Fibroblast of skin of back (primary cell): ENCODE measurements at regions not wholly inside any gene's neighbourhood (a gene's known extent, or its start where the extent isn't known, plus 50 kb on each side); places are given as distances from the start of the nearest gene placed in this dataset.
"Not testable (repeated sequence)": the region's sequence is repeated elsewhere in the genome, so short reads cannot be mapped to it uniquely, and the experiment has no call there.

Experiments used
- DNase-seq: peaks from one replicate; pipeline ENCODE4 v3.0.0-alpha.2; 2013

DNA sequence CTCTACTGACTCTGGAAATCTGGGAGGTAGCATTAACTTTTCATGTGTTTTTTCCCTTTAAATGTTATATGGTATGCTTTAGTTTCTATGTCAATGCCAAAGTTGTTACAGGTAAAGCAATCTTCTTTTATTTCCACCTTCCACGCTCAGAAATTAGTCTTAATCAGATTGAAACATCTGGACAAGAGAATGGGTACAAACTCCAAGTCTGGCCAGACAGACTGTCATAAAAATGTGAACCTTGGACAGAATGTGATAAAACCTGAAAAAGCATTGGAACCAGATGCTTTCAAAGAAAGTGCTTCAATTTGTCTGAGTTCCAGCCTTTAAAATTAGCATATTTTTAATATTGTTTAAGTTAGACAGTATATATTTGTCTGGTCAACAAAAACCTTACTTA, 110.7 kb upstream of the P2RY1 start:
- no peak for DNase-seq

DNA sequence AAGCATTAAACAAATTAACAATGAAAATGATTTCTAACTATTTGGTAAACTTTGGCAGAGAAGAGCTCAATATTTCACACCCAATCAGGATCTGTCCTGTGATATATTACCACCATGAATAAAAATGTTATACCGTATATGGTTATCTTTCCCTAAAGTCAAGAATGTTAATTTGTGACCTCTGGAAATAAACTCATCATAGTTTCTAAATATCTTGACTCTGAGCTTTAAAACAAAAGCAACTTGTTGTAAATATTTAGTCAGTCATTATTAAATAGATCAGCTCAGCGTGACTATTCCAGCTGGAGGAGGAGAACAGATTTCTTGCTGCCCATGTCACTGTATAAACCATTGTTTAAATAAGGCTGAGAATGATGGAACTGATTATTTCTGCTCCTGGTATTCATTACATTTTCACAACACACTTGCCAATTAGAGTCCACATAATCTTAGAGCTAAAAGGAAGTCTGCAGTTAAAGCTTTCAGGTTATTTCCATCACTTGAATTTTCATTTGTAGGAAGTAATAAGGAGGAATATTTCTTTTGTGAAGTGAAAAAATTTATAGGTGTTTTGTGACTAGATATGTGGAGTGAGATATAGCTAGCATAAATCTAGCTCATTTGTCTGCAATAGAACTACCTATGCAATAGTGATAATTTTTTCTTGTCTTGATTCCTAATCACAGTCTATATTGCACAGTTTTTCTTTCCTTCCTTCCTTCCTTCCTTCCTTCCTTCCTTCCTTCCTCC, 106.5 kb upstream of the P2RY1 start:
- DNase-seq: no peak

DNA sequence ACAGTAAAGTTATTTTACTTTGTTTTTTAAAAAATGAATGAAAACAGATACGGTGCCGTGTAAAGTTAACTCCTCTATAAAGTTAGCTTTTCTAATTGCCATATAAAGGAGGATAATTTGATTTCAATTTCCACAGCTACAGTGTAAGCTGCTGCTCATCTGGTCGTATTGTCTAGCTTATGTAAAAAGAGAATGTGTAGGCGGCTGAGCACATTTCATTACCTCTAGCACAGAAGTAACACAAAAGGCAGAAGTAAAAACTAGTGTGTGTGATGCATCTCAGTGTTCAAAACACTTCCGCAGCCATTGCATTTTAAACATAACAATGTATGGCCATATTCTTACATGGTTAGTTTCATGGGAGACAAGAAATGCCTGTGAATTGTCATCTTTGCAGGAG, 105.0 kb upstream of the P2RY1 start:
- DNase-seq: no peak

DNA sequence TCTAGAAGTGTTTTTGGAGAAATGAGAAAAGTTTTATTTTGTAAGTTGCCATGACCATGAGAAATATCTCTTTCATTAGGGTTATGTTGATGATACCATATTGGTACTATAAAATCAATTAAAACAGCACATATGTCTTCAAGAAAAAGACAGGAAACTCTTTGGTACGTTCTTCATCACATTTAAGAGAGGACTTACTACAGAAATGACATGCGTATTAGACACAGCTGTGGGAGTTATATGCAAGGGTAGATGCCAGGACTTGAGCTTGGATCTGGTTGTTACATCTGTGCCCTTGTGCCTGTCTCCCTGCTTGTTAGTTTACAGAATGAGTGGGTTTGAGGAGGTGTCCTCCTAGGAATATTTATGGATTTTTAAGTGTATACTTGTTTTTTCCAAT, 103.4 kb upstream of the P2RY1 start:
- DNase-seq: no peak

DNA sequence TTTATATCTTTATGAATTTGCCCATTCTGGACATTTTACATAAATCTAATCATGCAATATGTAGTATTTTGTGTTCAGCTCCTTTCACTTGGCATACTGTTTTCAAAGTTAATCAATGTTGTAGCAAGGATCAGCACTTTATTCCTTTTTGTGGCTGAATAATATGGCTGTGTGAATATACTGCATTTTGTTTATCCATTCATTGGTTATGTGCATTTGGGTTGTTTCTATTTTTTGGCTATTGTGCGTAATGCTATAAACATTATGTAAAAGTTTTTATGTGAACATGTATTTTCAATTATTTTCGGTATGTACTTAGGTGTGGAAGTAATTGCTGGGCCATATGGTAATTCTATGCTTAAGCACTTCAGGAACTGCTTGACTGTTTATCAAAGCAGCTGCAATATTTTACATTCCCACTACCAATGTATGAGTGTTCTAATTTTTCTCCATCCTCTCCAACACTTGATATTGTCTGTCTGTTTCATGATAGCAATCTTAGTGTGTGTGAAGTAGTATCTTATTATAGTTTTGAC, 101.3 kb upstream of the P2RY1 start:
- no peak for DNase-seq

DNA sequence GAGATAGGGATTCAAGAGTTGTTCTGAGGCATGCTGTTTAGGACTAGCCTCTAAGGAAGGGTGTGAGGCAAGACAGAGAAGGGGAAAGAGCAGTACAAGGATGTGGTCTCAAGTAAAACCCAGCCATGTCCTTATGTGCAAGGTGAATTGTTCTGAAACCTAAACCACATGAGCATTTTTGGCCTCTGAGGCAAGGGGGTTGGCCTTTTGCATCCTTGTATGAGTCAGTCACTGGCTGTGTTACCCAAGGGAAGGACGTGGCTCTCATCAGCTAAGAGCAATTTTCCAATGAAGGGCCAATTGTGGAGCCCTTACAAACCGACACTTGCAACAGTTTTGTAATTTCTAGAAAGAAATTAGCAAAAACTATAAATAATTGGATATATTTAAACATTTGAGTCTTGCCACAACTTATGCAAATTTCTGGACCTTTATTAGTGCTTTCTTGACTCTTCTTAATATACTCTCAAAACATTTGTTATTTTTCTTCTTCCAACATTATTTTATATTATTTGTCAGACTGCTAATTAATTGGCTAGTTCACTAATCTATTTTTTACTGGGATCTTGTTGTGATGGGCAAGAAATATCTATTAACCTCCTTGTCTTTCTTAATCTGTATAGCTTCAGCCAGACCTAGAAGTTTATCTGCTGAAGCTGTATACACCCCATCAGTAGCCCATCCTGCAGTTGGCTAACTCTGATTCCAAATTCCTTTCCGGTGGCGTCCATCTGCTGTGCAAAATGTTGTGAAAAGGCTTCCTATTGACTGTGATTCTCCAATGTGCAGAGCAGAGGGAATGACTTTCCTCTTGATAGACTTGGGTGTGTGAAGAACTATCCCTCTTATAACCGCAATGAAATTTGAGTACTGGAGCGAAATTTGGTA, 97.7 kb upstream of the P2RY1 start:
- peak; percentile 49 for DNase-seq

DNA sequence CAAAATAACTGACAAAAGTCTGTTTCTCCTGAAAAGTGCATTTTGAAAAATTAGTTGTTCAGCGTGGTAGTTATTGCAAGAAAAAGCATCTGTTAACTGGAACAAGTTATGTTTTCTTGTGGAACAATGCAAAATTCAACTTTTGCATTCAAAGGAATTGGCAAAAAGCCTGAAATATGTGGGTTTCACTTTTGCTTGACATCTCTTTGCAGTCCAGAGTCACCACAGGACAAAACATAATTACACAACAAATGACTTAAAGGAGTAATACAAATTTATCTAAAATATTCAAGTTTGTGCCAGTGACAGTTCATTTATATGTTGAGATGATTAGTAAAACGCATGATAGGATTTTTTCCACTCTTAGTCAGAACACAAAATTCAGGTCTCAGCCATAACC, 96.3 kb upstream of the P2RY1 start:
- DNase-seq: peak; percentile 1

DNA sequence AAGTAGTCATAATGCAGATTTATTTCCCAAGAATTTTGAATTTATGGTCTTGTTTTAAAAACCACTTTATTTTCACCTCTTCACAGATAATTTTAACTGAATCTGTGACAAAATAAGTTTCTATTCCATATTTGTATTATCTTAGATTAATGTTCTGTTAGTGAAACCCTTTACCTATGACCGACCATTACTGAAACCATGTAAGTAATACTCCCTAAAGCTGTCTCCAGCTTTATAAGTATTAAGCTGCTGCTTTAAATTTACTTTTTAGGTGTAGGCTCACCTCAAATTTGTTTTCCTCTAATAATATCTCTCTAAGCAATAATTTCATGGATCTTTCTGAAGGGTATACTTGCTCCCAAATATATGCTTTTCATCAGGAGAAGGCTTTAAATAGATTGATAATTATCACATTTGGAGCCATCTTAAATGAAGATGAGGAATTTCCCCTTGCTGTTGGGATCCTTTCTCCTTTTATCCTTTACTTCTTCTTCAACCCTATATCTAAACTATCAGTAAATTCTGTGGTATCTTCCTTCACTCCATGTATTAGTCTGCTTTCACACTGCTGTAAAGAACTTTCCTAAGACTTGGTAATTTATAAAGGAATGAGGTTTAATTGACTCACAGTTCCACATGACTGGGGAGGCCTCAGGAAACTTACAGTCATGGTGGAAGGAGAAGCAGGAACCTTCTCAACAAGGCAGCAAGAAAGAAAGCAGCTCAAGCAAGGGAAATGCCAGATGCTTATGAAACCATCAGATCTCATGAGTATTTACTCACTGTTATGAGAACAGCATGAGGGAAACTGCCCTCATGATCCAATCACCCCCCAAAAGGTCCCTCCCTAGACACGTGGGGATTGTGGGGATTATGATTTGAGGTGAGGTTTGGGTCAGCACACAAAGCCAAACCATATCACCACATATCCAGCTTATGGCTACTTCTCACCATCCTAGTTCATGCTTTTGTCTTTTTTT, 92.3 kb upstream of the P2RY1 start:
- no peak for DNase-seq

DNA sequence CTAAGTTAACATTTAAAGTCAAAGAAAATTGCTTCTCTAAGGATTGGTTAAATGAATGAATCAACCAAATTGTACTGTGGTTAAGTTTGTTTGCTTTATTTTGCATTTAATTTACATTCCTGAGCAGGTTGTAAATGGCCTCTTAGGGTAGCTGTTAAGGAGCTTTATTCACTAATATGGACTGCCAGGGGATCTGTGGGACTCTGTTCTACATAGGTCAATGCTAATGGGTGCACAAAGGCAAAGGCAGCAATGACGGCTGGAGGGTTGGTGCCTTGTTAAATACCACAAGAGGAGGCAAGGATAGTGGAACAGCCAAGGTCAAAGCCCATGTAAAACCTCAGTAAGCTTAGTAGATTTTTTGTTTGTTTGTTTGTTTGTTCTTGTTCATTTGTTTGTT, 89.3 kb upstream of the P2RY1 start:
- no peak for DNase-seq

DNA sequence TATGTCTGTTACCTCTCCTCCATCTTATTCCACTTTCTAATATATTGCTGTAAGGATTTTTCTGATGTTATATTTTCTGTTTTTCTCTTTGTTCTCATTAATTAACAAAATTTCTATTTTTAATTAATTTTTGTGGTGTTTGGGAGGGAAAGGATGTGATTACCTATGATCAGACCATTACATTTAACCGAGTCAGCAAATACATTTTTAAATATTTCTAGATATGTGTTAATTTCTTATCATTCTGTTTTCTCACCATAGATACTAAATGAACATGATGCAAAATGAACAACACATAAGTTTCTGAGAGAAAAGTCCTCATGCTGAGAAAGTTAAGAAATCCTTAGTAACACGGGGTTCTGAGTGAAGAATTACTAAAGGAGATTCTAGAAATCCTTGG, 80.6 kb upstream of the P2RY1 start:
- DNase-seq: no peak

DNA sequence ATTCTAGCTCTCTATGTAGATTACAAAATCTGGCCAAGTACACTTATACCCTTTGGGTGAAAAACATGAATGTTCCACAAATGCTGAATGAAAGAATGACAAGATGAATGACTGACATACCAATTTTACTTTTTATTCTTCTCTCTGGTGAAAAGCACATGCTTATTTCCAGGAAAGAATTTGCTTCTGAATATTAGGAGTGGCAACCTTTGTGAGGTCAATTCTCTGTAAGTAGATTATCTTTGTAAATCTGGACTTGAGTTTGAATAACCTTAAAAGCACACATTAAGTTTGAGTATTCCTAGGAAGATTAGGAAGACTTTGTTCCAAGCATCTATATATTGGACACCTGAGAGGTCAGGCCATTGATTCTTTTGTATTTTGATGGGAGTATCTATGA, 78.1 kb upstream of the P2RY1 start:
- no peak for DNase-seq

DNA sequence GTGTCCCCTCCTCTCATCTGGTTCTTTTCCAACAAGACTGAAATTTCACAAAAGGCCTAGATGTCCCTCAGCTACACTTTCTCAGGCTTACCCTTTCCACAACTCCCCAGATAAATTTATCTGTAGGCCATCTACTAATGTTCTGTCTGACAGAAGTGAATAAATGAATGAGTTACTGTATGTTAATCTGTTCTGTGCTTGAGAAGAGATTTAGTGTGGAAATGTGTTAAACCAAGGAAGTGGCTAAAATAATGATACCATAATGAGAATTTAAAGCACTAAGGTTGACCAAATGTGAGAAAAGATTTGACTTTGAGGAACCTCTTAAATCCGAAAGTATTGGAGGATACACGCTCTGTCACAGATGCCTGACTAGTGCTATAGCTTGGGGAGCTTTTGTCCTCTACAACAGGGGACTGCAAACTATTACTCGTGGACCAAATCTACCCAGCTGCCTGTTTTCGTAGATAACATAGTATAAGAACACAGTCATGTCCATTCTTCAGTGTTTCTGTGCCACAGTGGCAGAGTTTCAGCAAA, 74.8 kb upstream of the P2RY1 start:
- no peak for DNase-seq

DNA sequence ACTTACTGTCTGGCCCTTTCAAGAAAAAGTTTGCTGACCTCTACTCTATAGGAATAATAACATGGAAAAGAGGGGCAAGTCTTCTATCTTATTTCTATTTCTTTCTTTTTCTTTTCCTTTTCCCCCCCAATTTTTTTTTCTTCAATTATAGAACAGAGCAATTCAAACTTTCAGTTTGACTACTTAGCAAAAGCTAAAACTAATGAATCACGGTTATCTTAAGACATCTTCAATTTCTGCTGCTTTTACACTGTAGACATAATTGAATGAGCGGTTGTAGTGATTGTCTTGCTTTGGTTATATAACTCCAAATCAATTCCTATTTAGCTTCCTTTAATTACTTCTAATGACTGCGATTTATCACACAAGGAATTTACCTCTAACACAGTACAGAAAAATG, 74.3 kb upstream of the P2RY1 start:
- DNase-seq: no peak

DNA sequence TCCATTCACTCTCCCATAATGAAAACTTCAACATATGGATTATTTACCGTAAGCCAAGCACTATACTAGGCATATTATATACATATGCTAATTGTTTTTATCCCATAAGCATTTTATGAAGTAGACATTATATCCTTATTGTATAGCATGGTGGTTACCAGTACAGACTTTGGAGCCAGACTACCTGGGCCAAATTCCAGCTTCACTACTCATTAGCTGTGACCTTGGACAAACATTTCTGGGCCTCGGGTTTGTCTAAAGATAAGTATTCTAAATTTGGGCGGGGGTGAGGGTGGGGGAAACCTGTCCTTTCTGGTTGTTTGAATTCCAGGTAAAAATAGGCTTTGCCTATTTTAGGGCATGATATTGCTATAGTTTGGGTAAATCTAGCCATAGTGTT, 66.5 kb upstream of the P2RY1 start:
- DNase-seq: no peak

DNA sequence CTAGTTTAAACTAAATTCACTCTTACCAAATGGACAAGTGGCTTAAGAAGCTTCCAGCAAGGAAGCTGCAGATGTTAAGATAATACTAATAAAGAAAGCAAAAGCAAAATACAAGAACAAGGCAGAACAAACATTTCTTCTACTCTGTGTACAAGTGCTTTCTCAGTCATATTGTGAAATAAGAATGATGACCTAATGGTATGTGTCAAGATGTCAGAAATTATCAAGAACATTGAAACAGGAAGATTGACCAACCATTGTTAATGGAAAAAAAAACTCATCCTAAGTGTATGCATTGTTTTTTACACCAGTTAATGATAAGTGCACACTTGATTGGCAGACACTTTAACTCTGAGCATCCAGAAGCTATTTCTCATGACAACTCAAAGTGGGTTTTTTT, 65.4 kb upstream of the P2RY1 start:
- DNase-seq: no peak

DNA sequence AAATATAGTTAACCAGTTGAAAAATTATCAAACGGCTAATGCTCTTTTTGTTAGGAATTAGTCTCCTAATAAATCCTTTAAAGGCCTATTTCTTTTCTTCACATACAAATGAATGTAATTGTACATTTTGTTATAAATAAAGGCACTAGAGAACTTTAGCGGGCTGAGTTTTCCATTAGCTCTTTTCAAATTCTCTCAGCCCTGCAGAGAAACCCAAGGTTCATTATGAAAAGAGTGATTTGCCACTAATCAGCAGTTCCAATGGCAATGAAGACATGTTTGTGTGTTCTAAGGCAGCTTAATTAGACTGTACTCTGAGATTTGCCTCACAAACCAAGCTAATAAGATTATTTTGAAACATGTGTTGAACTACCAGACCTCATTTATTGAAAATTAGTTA, 64.6 kb upstream of the P2RY1 start:
- DNase-seq: no peak

DNA sequence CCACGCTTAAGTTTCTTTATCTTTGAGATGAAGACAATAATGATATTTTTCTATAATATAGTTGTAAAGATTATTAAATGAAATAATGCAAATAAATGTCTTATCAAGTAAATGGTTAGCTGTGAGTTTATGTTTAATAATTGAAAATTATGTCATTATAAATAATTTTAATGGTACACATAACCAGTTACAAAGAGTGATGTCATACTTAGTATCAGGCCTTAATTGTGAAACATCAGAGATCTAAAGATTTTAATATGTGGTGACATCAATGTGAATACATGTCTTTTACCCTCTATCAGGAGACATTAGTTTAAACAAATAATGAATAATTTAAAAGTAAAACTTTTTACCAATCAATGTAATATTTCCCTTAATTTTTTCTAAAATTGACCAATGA, 63.8 kb upstream of the P2RY1 start:
- DNase-seq: no peak

DNA sequence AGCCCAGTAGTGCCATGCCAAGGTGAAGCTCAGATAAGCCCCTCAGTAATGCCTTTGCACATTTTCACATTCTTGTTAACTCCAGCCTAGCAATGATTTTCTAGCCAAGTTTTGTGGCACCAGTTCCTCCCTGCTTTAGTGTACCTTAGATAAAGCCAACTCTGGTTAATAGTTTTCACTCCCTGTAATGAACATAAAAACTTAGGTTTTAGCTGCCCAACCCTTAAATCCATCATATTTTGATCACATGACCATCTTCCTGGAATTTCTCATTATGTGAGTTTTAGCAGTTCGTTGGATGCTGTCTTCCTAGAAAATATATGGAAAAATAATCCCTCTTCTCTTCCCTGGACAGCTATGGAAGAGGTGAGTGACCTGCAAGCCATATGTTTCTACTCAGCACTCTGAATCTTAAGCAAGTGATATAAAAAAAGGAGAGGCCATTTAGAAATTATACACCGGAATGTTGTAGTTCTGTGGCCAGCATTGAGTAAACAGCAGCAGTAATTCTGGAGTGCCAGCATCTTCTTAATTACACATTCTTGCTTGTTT, 62.2 kb upstream of the P2RY1 start:
- DNase-seq: no peak

DNA sequence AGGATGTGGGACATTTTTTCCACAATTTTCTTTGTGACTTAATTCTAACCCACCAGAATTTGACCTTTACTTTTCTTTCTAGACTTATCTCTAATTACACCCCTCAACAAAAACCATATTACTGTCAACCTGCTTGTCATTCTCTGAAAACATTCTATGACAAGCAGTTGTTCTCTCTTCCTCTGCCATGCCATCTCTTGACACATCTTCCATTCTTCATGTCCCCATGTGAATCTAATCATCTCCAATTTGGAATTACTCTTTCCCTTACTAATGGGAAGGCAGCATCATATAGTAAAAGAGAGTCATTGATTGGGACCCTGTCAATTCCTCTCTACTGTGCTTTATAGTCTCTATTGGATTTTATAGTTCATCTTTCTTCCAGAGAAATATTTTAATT, 61.3 kb upstream of the P2RY1 start:
- no peak for DNase-seq

DNA sequence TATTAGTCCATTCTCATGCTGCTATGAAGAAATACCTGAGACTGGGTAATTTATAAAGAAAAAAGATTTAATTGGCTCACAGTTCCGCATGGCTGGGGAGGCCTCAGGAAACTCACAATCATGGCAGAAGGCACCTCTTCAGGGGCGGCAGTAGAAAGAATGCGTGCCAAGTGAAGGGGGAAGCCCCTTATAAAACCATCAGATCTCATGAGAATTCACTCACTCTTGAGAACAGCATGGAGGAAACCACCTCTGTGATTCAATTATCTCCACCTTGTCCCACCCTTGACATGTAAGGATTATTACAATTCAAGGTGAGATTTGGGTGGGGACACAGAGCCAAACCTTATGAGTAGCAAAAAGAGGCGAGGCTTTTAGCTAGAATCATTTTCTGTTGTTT, 60.7 kb upstream of the P2RY1 start:
- DNase-seq: not testable (repeated sequence)

DNA sequence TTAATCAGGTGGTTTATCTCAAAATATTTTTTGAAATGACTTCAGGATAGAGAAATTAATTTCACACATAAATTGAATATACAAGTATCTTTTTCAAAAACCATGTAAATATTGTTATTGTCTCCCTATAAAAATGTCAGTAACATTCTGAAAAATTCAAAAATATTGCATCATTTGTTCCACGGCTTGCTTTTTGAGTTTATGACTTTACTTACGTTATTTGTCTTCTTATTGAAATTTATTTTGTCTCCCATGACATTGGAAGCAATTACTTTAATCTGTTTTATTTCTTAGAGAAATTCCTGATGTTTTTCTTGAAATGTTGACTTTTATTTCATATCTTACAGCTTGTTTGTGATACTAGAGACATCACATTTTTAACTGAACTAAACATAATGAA, 56.9 kb upstream of the P2RY1 start:
- no peak for DNase-seq

DNA sequence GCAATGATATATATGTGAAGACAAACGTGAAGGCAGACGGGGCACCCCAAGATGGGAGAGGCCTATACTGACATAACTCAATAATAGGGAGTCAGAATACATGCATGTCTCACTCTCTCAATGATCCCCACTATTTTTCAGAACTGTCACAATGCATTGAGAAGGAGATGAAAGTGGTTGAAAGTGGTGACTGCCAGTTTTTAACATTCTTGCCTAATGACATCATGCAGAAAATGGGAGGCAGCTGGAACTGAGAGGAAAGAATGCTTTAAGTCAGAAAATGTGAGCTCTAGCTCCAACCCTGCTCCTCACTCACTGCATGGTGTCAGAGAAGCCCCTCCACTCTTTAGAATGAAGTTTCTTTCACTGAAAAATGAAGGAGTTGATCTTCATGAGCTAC, 55.3 kb upstream of the P2RY1 start:
- DNase-seq: peak; percentile 73
